ENCODE measurements at regions not wholly inside any gene's neighbourhood (a gene's known extent, or its start where the extent isn't known, plus 50 kb on each side); places are given as distances from the start of the nearest gene placed in this dataset.

GRCh38 chr6:133756078-133756695 is 132.7 kb upstream of the TCF21 start:
- TF ChIP-seq CTCF (conservative IDR thresholded peaks at IDR 0.05 in 1 of 2, IDR thresholded peaks at IDR 0.05 in 1 of 2; ENCODE audit: low read depth in 1 of 2, low read length in 2 of 2) (no peak), EZH2 (IDR thresholded peaks at IDR 0.05; ENCODE audit: low read length, missing control alignments) (no peak)
- no peak overlapping the region for H3K9ac ChIP-seq (ENCODE audit: insufficient read depth, low read length)
- H4K20me1 ChIP-seq (ENCODE audit: control insufficient read depth, extremely low read depth, insufficient read depth, low read length) = no peaks in the 10 kb centered on the region
- no peak overlapping the region for H2AFZ ChIP-seq (ENCODE audit: low read length)
- peaks cover 4% of the 10 kb centered on the region for H3K4me1 ChIP-seq (ENCODE audit: control insufficient read depth, extremely low read depth, insufficient read depth, low read length)
- H3K27me3 ChIP-seq (ENCODE audit: control insufficient read depth, insufficient read depth, low read length) = no peaks in the 10 kb centered on the region
- H3K79me2 ChIP-seq (ENCODE audit: control insufficient read depth, insufficient read depth, low read length) = no peaks in the 10 kb centered on the region
- no peaks in the 10 kb centered on the region for H3K36me3 ChIP-seq (ENCODE audit: control insufficient read depth, insufficient read depth, low read length)
- DNase-seq (ENCODE audit: low read depth in 2 of 2) = peak; percentile 53 to 59
- no peak overlapping the region for H3K27ac ChIP-seq (ENCODE audit: insufficient read depth, low read length)
- no peak overlapping the region for H3K4me3 ChIP-seq (replicated peaks in 1 of 4; ENCODE audit: control extremely low read depth in 1 of 4, insufficient read depth in 1 of 4, low read depth in 3 of 4, low read length in 4 of 4)
- H3K4me2 ChIP-seq (ENCODE audit: extremely low read depth, insufficient read depth, low read length) = peak overlapping the region; percentile 46
- no peaks in the 10 kb centered on the region for H3K9me3 ChIP-seq (ENCODE audit: control insufficient read depth, insufficient read depth, low read depth, low read length)

DNA sequence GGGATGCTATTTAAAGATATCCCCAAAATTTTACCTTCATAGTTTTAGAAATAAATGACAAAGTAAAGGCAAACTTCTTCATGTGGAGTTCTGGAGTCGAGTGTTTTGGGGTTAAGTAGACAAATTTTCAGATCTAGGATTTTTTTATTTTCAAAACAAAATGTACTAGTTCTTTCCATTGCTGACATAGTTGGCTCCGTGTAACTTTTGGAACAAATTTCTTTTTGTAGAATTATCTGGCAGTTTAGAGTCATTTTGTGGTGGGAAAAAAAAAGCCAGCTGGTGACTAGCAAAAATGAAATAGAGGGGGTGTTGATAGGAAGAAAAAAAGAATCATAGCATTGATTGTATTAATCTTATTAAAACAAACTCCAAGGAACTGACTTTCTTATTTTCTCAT is 131.6 kb upstream of the TCF21 start:
- Histone ChIP-seq H3K4me3 (replicated peaks in 1 of 4; ENCODE audit: control extremely low read depth in 1 of 4, insufficient read depth in 1 of 4, low read depth in 3 of 4, low read length in 4 of 4) (no peak overlapping the region), H3K27me3 (ENCODE audit: control insufficient read depth, insufficient read depth, low read length) (no peaks in the 10 kb centered on the region), H4K20me1 (ENCODE audit: control insufficient read depth, extremely low read depth, insufficient read depth, low read length) (no peaks in the 10 kb centered on the region), H3K4me1 (ENCODE audit: control insufficient read depth, extremely low read depth, insufficient read depth, low read length) (peaks cover 4% of the 10 kb centered on the region), H2AFZ (ENCODE audit: low read length) (no peak overlapping the region), H3K79me2 (ENCODE audit: control insufficient read depth, insufficient read depth, low read length) (no peaks in the 10 kb centered on the region), H3K27ac (ENCODE audit: insufficient read depth, low read length) (no peak overlapping the region), H3K4me2 (ENCODE audit: extremely low read depth, insufficient read depth, low read length) (no peak overlapping the region), H3K9me3 (ENCODE audit: control insufficient read depth, insufficient read depth, low read depth, low read length) (no peaks in the 10 kb centered on the region), H3K9ac (ENCODE audit: insufficient read depth, low read length) (no peak overlapping the region), H3K36me3 (ENCODE audit: control insufficient read depth, insufficient read depth, low read length) (no peaks in the 10 kb centered on the region)
- no peak for TF ChIP-seq EZH2 (IDR thresholded peaks at IDR 0.05; ENCODE audit: low read length, missing control alignments)
- no peak for TF ChIP-seq CTCF (conservative IDR thresholded peaks at IDR 0.05 in 1 of 2, IDR thresholded peaks at IDR 0.05 in 1 of 2; ENCODE audit: low read depth in 1 of 2, low read length in 2 of 2)
- DNase-seq (ENCODE audit: low read depth in 2 of 2) = peak; percentile 23 to 52

DNA sequence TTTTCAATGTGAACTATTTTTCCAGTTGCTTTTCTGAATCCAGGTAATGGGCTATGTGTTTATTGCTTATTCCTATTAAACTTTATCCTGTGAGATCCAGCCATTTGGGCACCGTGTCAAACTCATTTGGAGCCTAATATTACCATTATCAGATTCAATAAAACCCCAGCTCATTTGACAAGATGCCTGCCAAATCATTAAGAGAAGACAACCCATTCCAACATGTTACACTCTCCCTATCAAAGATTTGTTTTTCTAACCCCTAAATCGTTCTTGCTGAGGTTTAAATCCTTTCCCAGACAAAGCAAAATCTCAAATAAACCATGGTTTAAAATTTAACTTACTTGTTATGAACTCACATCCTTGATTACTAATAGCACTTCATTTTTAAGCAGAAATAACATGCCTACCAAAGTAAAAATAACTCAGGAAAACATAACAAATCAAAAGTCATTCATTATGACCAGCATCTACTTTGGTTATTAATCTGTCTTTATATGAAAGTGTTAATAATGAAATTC is 130.0 kb upstream of the TCF21 start:
- Histone ChIP-seq H4K20me1 (ENCODE audit: control insufficient read depth, extremely low read depth, insufficient read depth, low read length) (no peaks in the 10 kb centered on the region), H3K27me3 (ENCODE audit: control insufficient read depth, insufficient read depth, low read length) (no peaks in the 10 kb centered on the region), H3K27ac (ENCODE audit: insufficient read depth, low read length) (no peak overlapping the region), H3K4me2 (ENCODE audit: extremely low read depth, insufficient read depth, low read length) (no peak overlapping the region), H3K79me2 (ENCODE audit: control insufficient read depth, insufficient read depth, low read length) (no peaks in the 10 kb centered on the region), H2AFZ (ENCODE audit: low read length) (no peak overlapping the region), H3K9me3 (ENCODE audit: control insufficient read depth, insufficient read depth, low read depth, low read length) (no peaks in the 10 kb centered on the region), H3K9ac (ENCODE audit: insufficient read depth, low read length) (no peak overlapping the region), H3K36me3 (ENCODE audit: control insufficient read depth, insufficient read depth, low read length) (no peaks in the 10 kb centered on the region), H3K4me3 (replicated peaks in 1 of 4; ENCODE audit: control extremely low read depth in 1 of 4, insufficient read depth in 1 of 4, low read depth in 3 of 4, low read length in 4 of 4) (no peak overlapping the region), H3K4me1 (ENCODE audit: control insufficient read depth, extremely low read depth, insufficient read depth, low read length) (peaks cover 7% of the 10 kb centered on the region)
- no peak for DNase-seq (ENCODE audit: low read depth in 2 of 2)
- TF ChIP-seq EZH2 (IDR thresholded peaks at IDR 0.05; ENCODE audit: low read length, missing control alignments) (no peak), CTCF (conservative IDR thresholded peaks at IDR 0.05 in 1 of 2, IDR thresholded peaks at IDR 0.05 in 1 of 2; ENCODE audit: low read depth in 1 of 2, low read length in 2 of 2) (no peak)

All from fibroblast of lung (primary cell).